HG03521 (cell line): ENCODE measurements at regions not wholly inside any gene's neighbourhood (a gene's known extent, or its start where the extent isn't known, plus 50 kb on each side); places are given as distances from the start of the nearest gene placed in this dataset.
"Not testable (repeated sequence)": the region's sequence is repeated elsewhere in the genome, so short reads cannot be mapped to it uniquely, and the experiment has no call there.

Experiments
- ATAC-seq: cut with Tn5 transposase; IDR thresholded peaks from one replicate; pipeline ENCODE4 v1.9.1; 2021; ENCODE audit warnings: mild to moderate bottlenecking, moderate library complexity; ENCODE audit not compliant: unreplicated experiment

GRCh38 chr9:102767076-102767475 is 228.1 kb upstream of the CYLC2 start:
- no peak for ATAC-seq

GRCh38 chr9:102740578-102740977 is 254.6 kb upstream of the CYLC2 start:
- ATAC-seq = no peak

GRCh38 chr9:102728946-102729345 is 266.2 kb upstream of the CYLC2 start:
- no peak for ATAC-seq

- ATAC-seq = no peak
Observed at GRCh38 chr9:102714184-102714583, 280.9 kb upstream of the CYLC2 start.

DNA sequence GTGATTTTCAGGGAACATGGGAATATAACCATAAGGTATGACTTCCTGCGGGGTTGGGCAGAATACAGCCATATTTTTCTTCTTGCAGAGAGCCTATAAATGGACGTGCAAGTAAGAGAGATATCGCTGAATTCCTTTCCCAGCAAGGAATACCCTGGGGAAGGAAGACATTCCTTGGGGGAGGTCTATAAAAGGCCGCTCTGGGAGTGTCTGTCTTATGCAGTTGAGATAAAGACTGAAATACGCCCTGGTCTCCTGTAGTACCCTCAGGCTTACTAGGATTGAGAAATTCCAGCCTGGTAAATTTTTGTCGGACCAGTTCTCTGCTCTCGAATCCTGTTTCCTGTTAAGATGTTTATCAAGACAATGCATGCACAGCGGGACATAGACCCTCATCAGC is 282.2 kb upstream of the CYLC2 start:
- not testable (repeated sequence) for ATAC-seq

DNA sequence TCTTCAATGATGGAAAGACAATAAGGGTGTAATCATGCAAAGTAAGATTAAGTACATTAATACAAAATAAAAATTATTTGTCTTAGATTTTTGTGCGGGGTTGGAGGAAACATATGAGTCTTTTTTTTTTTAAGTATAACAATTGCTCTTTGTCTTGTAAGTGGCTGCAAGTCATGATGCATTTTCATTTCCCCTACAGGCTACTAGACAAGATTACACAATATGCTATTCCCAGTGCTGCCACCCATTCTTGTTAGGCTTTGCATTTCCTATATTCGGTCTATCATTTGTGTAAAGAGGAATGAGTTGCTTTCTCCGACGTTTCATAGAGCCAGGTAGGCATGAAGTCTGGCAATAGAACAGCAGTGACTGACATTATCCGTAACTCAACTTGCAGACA is 294.2 kb upstream of the CYLC2 start:
- ATAC-seq = no peak

DNA sequence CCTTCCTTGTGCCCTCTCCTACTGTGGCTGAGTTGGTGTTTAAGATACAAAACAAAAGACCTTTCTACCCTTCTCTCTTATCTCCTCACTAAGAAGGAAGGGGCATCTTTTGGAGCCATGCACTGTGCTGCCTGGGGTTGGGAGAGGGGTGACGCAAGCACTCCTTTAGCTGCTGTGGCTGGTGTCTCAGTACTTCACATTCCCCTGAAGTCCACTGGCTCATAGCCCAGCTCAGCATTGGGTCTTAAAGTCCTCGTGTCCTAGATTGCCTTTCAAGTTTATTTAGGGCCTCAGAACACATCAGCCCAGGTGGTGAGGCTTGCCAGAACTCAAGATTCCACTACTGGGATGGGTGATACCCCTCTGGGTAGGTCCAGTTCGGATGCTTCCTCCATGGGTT is 325.9 kb upstream of the CYLC2 start:
- ATAC-seq = no peak

DNA sequence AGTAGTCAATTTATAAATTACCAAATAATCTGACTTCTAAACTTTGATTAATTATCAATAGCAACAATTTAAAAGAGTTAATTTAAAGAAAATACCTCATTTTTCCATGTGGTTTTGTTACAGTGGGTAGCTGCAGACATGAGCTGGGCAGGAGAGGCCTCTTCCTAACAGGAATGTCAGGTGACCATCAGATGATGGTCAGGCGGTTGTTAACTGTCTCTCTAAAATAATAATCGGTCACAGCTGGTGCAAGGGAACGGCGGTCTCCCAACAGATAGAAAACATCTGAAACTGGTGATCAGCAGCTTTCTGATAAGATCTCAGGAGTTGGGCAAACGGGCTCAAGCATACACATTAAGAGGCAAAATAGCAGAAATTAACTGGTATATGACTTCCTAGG is 342.7 kb upstream of the CYLC2 start:
- ATAC-seq = no peak

DNA sequence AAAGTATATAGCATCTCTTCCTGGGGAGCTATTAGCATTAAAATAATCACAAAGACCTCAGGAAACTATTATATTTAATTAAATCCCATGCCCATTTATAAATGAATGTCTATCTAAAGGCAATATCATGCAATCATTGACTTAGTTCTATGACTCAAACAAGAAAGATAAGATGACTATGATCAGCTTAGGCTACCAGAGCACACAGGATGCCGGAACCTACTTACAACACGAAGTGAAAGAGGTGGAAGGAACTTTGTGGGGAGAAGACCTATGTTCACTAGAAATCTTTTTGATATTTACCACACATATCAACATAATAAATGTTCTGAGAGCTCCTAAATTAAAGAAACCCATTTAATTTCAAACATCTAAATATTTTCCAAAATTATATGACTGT is 344.2 kb upstream of the CYLC2 start:
- ATAC-seq = no peak

- ATAC-seq = no peak
Observed at GRCh38 chr9:102642651-102643050, 352.5 kb upstream of the CYLC2 start.

- ATAC-seq = no peak
Observed at GRCh38 chr9:102631559-102631958, 363.6 kb upstream of the CYLC2 start.

DNA sequence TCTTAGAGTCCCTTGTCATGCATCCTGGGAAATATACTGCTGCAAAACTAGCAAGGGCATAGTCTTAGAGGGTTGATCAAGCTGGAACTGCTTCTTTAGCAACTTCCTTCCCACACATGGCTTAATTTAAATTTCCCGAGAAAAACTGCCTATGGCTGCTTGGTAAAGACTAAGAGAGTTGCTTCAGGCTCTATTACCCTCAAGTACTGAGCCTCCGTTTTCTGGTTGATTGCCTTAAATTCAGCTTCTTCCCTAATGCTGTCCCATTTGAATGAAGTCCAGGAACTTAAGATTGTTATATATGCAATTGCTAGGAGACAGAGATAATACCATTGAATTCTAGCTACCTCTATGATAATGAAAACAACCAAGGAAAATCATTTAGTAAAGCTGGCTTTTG is 385.7 kb upstream of the CYLC2 start:
- ATAC-seq = no peak

DNA sequence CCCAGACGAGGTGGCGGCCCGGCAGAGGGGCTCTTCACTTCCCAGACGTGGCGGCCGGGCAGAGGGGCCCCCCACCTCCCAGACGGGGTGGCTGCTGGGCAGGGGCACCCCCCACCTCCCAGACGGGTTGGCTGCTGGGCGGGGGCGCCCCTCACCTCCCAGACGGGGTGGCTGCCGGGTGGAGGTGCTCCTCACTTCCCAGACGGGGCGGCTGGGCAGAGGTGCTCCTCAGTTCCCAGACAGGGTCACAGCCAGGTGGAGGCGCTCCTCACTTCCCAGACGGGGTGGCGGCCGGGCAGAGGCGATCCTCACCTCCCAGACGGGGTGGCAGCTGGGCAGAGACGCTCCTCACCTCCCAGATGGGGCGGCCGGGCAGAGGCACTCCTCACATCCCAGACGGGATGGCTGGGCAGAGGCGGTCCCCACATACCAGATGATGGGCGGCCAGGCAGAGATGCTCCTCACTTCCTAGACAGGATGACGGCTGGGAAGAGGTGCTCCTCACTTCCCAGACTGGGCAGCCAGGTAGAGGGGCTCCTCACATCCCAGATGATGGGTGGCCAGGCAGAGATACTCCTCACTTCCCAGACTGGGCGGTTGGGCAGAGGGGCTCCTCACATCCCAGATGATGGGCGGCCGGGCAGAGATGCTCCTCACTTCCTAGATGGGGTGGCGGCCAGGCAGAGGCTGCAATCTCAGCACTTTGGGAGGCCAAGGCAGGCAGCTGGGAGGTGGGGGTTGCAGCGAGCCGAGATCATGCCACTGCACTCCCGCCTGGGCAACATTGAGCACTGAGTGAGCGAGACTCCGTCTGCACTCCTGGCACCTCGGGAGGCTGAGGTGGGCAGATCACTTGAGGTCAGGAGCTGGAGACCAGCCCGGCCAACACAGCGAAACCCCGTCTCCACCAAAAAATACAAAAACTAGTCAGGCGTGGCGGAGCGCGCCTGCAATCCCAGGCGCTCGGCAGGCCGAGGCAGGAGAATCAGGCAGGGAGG is 391.6 kb upstream of the CYLC2 start:
- not testable (repeated sequence) for ATAC-seq

DNA sequence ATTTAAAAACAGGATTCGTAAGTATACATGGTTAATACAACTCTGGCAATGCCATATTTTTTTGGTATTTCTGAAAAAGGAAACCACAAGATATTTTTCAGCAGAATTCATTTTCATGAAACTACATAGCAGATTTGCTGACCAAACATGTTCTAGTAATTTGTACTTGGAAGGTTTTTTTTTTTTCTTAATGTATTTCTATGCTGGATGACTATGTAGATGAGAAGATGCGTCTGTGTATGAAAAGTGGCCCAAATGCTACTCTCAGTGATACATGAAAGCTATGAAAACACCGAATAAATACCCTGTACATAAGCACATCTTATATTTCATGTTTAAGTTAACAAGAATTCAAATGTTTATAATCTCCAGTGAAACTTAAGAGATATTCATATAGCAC is 400.9 kb upstream of the CYLC2 start:
- ATAC-seq = no peak

GRCh38 chr9:102587281-102587680 is 407.9 kb upstream of the CYLC2 start:
- ATAC-seq = no peak

- no peak for ATAC-seq
Observed at GRCh38 chr9:102569436-102569835, 425.7 kb upstream of the CYLC2 start.

DNA sequence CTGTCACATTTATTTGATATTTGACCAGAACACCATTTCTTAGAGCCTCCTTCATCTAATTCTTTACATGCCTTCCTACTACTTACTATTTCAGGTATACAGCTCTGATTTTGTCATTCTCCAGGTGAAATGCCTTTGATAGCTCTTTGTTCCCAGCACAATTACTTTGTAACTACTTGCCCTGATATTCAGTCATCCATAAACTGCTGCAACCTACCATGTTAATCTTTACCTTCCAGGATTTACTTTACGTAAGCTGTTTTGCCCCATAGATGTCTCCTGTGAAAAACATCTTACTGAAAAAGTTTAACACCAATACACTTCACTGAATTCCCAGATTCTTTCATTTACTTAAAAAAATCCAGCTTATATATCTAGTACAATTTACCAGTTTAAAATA is 443.8 kb upstream of the CYLC2 start:
- ATAC-seq = no peak

GRCh38 chr9:102550886-102551285 is 444.2 kb upstream of the CYLC2 start:
- no peak for ATAC-seq

DNA sequence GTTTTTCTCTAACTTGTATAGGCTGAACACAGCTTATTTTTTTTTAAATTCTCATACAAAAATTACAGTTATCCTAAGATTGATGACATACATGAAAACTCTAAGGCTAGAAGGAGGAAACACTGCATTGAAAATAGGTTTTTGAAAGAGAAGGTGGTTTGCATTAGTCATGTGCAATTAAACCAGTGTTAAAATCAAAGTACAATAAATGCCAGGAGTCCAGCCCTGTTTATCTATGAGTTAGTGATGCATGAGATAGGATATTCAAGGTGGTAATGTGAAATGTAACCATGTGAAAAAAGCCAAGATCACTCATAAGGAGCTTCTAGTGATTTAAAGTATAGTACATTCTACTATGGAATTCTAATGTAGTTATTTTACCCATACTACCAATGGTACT is 444.9 kb upstream of the CYLC2 start:
- no peak for ATAC-seq

DNA sequence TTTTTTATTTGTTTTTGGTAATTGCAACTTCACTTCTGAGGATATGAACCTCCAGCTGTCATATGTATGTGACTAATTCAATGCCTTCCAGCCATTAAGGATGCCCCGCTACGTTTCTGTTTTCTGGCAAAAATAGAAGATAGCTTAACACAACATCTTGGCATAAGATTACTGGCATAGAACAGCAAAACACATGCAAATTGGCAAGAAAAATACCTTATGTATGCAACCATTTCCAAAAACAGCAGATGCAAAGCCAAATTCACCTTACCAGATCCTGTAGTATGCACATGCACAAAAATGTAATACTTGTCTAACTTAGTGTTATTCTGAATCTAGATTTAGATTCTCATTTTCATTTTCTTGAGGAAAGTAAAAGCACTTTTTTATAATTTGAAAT is 461.1 kb upstream of the CYLC2 start:
- ATAC-seq = no peak

- ATAC-seq = no peak
Observed at GRCh38 chr9:102521097-102521755, 473.9 kb upstream of the CYLC2 start.

DNA sequence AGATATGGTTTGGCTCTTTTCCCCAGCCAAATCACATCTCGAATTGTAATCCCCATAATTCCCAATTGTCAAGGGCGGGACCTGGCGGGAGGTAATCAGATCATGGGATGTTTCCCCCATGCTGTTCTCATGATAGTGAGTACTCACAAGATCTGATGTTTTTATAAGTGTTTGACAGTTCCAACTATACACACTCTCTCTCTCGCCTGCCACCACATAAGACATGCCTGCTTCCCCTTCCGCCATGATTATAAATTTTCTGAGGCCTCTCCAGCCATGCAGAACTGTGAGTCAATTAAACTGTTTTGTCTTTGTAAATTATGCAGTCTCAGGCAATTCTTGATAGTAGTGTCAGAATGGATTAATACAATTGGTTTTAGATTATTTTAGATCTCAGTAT is 475.7 kb upstream of the CYLC2 start:
- no peak for ATAC-seq
